IMR-90 (cell line): ENCODE measurements at regions not wholly inside any gene's neighbourhood (a gene's known extent, or its start where the extent isn't known, plus 50 kb on each side); places are given as distances from the start of the nearest gene placed in this dataset.
A peak's percentile ranks its signal among the peaks of the same experiment; 100 is the strongest.

Source experiments
- ATAC-seq: fragments of 200-7000 bp; cut with Tn5 transposase; 2 replicates; pipeline ENCODE4 v1.9.1; 2020; ENCODE audit warnings: low read depth, mild to moderate bottlenecking, moderate library complexity
- BruUV-seq: library from RNA; stranded (reverse); fragments of 400-500 nt; replicated peaks from 2 replicates; lab custom pipeline; 2021; lab: Mats Ljungman, UMichigan
- CTCF ChIA-PET: fragments of 300-600 bp; formaldehyde crosslinking; extraction: SDS; loops from one replicate; lab custom pipeline; 2021; ENCODE audit warnings: antibody characterized with exemption; lab: Yijun Ruan, JAX
- POLR2A ChIA-PET: fragments of 300-600 bp; sonication (Branson Sonifier 250); formaldehyde crosslinking; loops from one replicate; lab custom pipeline; 2022; ENCODE audit warnings: antibody characterized with exemption; ENCODE audit not compliant: unreplicated experiment; lab: Charles Lee
- DNase-seq: peaks from one replicate; pipeline ENCODE4 v3.0.0; 2013
- H2AFZ ChIP-seq: replicated peaks from 2 replicates; pipeline ENCODE3; 2013; ENCODE audit warnings: low read length, mild to moderate bottlenecking; ENCODE audit not compliant: poor library complexity
- H2AK5ac ChIP-seq: 2 replicates; pipeline ENCODE4 v1.6.1; 2013; ENCODE audit warnings: low read depth, low read length, inconsistent platforms
- H2AK9ac ChIP-seq: replicated peaks from 2 replicates; pipeline ENCODE3; 2013; ENCODE audit warnings: mild to moderate bottlenecking, low read depth, low read length, moderate library complexity; ENCODE audit not compliant: poor library complexity
- H2BK120ac ChIP-seq: 2 replicates; pipeline ENCODE4 v1.6.1; 2013; ENCODE audit warnings: low read depth, low read length, inconsistent platforms
- H2BK15ac ChIP-seq: 3 replicates; pipeline ENCODE4 v1.6.1; 2013; ENCODE audit warnings: low read depth, low read length, inconsistent platforms
- H2BK20ac ChIP-seq: 2 replicates; pipeline ENCODE4 v1.6.1; 2013; ENCODE audit warnings: low read depth, mild to moderate bottlenecking, inconsistent platforms, low read length, moderate library complexity
- H2BK5ac ChIP-seq: 2 replicates; pipeline ENCODE4 v1.6.1; 2013; ENCODE audit warnings: mild to moderate bottlenecking, low read depth, low read length, inconsistent platforms; ENCODE audit not compliant: poor library complexity, severe bottlenecking
- H3K14ac ChIP-seq: replicated peaks from 2 replicates; pipeline ENCODE4 v1.6.1; 2013; ENCODE audit warnings: low read depth, low read length, inconsistent platforms
- H3K18ac ChIP-seq: 2 replicates; pipeline ENCODE4 v1.6.1; 2013; ENCODE audit warnings: low read depth, low read length, control low read depth
- H3K23ac ChIP-seq: 2 replicates; pipeline ENCODE4 v1.6.1; 2013; ENCODE audit warnings: low read depth, low read length, inconsistent platforms
- H3K27ac ChIP-seq: 2 replicates; pipeline ENCODE4 v1.5.1; 2013; ENCODE audit warnings: mild to moderate bottlenecking, control low read depth, low read length; ENCODE audit not compliant: insufficient read depth
- H3K27me3 ChIP-seq: 2 replicates; pipeline ENCODE4 v1.6.1; 2013; ENCODE audit warnings: low read length; ENCODE audit not compliant: control insufficient read depth, insufficient read depth
- H3K36me3 ChIP-seq: 2 replicates; pipeline ENCODE4 v1.6.1; 2013; ENCODE audit warnings: low read length, mixed read lengths; ENCODE audit not compliant: control insufficient read depth, insufficient read depth
- H3K4ac ChIP-seq: 2 replicates; pipeline ENCODE4 v1.6.1; 2013; ENCODE audit warnings: low read depth, low read length, inconsistent platforms
- H3K4me1 ChIP-seq: 2 replicates; pipeline ENCODE4 v1.6.1; 2013; ENCODE audit warnings: low read length, mixed read lengths; ENCODE audit not compliant: control insufficient read depth, insufficient read depth
- H3K4me2 ChIP-seq: 2 replicates; pipeline ENCODE4 v1.6.1; 2013; ENCODE audit warnings: low read depth, mild to moderate bottlenecking, control low read depth, low read length, moderate library complexity
- H3K4me3 ChIP-seq: 2 replicates; pipeline ENCODE4 v1.5.1; 2013; ENCODE audit warnings: low read depth, mild to moderate bottlenecking, control low read depth, low read length, moderate library complexity; ENCODE audit not compliant: insufficient read depth
- H3K56ac ChIP-seq: 2 replicates; pipeline ENCODE4 v1.6.1; 2013; ENCODE audit warnings: low read length, inconsistent platforms; ENCODE audit not compliant: insufficient read depth; ENCODE audit errors: extremely low read depth
- H3K79me1 ChIP-seq, 2 experiments: 2 replicates each; pipeline ENCODE4 v1.6.1; 2013; ENCODE audit warnings: low read length in 2 of 2, inconsistent platforms in 1 of 2, low read depth in 1 of 2
- H3K9ac ChIP-seq: 2 replicates; pipeline ENCODE4 v1.6.1; 2013; ENCODE audit warnings: low read depth, low read length, control low read depth
- H3K9me1 ChIP-seq: 2 replicates; pipeline ENCODE4 v1.6.1; 2013; ENCODE audit warnings: low read length, inconsistent platforms; ENCODE audit not compliant: insufficient read depth
- H3K9me3 ChIP-seq: 2 replicates; pipeline ENCODE4 v1.6.1; 2013; ENCODE audit warnings: low read length; ENCODE audit not compliant: control insufficient read depth, insufficient read depth
- H4K20me1 ChIP-seq: 2 replicates; pipeline ENCODE4 v1.6.1; 2013; ENCODE audit warnings: low read length, inconsistent platforms; ENCODE audit not compliant: insufficient read depth
- H4K5ac ChIP-seq: 2 replicates; pipeline ENCODE4 v1.6.1; 2013; ENCODE audit warnings: mild to moderate bottlenecking, low read depth, low read length, control low read depth
- H4K8ac ChIP-seq, 2 experiments: 2 replicates each; pipeline ENCODE4 v1.6.1; 2013; ENCODE audit warnings: low read depth in 2 of 2, low read length in 2 of 2, control low read depth in 1 of 2, inconsistent platforms in 1 of 2
- H4K91ac ChIP-seq: 2 replicates; pipeline ENCODE4 v1.6.1; 2013; ENCODE audit warnings: low read depth, low read length, inconsistent platforms; ENCODE audit not compliant: insufficient read depth
- BHLHE40 ChIP-seq: fragments of 150-350 bp; IDR thresholded peaks from 2 replicates; pipeline ENCODE4 v1.6.1; 2016; ENCODE audit warnings: mild to moderate bottlenecking, low read depth, low read length
- CEBPB ChIP-seq: IDR thresholded peaks from 2 replicates; pipeline ENCODE4 v1.6.1; 2012; ENCODE audit warnings: low read depth, low read length, improper control_type of control experiment
- CHD1 ChIP-seq: IDR thresholded peaks from 2 replicates; pipeline ENCODE4 v1.6.1; 2012; ENCODE audit warnings: low read depth, low read length, improper control_type of control experiment
- ELK1 ChIP-seq: fragments of 150-350 bp; IDR thresholded peaks from 2 replicates; pipeline ENCODE4 v1.6.1; 2016; ENCODE audit warnings: low read depth, mild to moderate bottlenecking, low read length, moderate library complexity, borderline replicate concordance
- FOS ChIP-seq: fragments of 150-350 bp; IDR thresholded peaks from 2 replicates; pipeline ENCODE4 v1.6.1; 2016; ENCODE audit warnings: low read depth, low read length
- MAFK ChIP-seq: IDR thresholded peaks from 2 replicates; pipeline ENCODE4 v1.6.1; 2012; ENCODE audit warnings: low read depth, low read length, improper control_type of control experiment
- MAZ ChIP-seq: IDR thresholded peaks from 2 replicates; pipeline ENCODE4 v1.6.1; 2012; ENCODE audit warnings: low read depth, mild to moderate bottlenecking, low read length, improper control_type of control experiment, moderate library complexity, borderline replicate concordance
- MXI1 ChIP-seq: IDR thresholded peaks from 2 replicates; pipeline ENCODE4 v1.6.1; 2012; ENCODE audit warnings: low read depth, mild to moderate bottlenecking, low read length, moderate library complexity, borderline replicate concordance
- NFE2L2 ChIP-seq: fragments of 150-350 bp; IDR thresholded peaks from 2 replicates; pipeline ENCODE4 v1.6.1; 2016; ENCODE audit warnings: low read depth, mild to moderate bottlenecking, low read length
- POLR2A ChIP-seq: IDR thresholded peaks from 2 replicates; pipeline ENCODE4 v1.6.1; 2012; ENCODE audit warnings: mild to moderate bottlenecking, low read depth, low read length
- RAD21 ChIP-seq: IDR thresholded peaks from 2 replicates; pipeline ENCODE4 v1.6.1; 2012; ENCODE audit warnings: low read length, improper control_type of control experiment
- RCOR1 ChIP-seq: IDR thresholded peaks from 2 replicates; pipeline ENCODE4 v1.6.1; 2012; ENCODE audit warnings: mild to moderate bottlenecking, low read length, improper control_type of control experiment; ENCODE audit not compliant: insufficient replicate concordance
- RFX5 ChIP-seq: IDR thresholded peaks from 2 replicates; pipeline ENCODE4 v1.8.0; 2012; ENCODE audit warnings: low read depth, mild to moderate bottlenecking, low read length, moderate library complexity
- SMC3 ChIP-seq: fragments of 150-350 bp; IDR thresholded peaks from 2 replicates; pipeline ENCODE4 v1.6.1; 2016; ENCODE audit warnings: low read depth, mild to moderate bottlenecking, antibody characterized with exemption, low read length, moderate library complexity
- USF2 ChIP-seq: fragments of 150-350 bp; IDR thresholded peaks from 2 replicates; pipeline ENCODE4 v1.6.1; 2017; ENCODE audit warnings: mild to moderate bottlenecking, antibody characterized with exemption, low read length, low read depth
- WGBS, 2 experiments: methylation state at CpG; one replicate each; pipeline versions ENCODE4 v1.1.5 to v1.1.7; 2013; ENCODE audit warnings: missing lambda C conversion rate in 2 of 2; ENCODE audit not compliant: insufficient read length in 1 of 2; ENCODE audit errors: extremely low coverage in 2 of 2; 5-methylcytosine and 5-hydroxymethylcytosine counted together
- dilution Hi-C: fragments of 300-500 bp; cut with HindIII; formaldehyde crosslinking; loops from one replicate; pipeline ENCODE4 v1.14.3; 2018; ENCODE audit warnings: low sequenced_read_pairs; ENCODE audit not compliant: unreplicated experiment
- in situ Hi-C: fragments of 300-500 bp; cut with MboI; formaldehyde crosslinking; loops from 3 replicates; pipeline ENCODE4 v1.14.3; 2019; ENCODE audit warnings: low sequenced_read_pairs, inconsistent platforms, mixed read lengths
- intact Hi-C: fragments of 100-400 bp; cut with micrococcal nuclease; formaldehyde crosslinking; loops from 2 replicates; pipeline ENCODE4 v1.10.0; 2022
- TF ChIP-seq, protein P1 (sequence below): conservative IDR thresholded peaks from 2 replicates; pipeline ENCODE4 v1.5.1; 2012; ENCODE audit warnings: mild to moderate bottlenecking, low read depth, low read length, improper control_type of control experiment

- H3K14ac ChIP-seq: no peak overlapping the region
- POLR2A ChIA-PET: no interaction called here
- no peaks in the 10 kb centered on the region for H3K27me3 ChIP-seq
- H4K91ac ChIP-seq: no peak overlapping the region
- intact Hi-C loops: no loop called here
- H3K36me3 ChIP-seq: no peaks in the 10 kb centered on the region
- in situ Hi-C loops: no loop called here
- no peak overlapping the region for H4K5ac ChIP-seq
- no peak overlapping the region for H2BK20ac ChIP-seq
- H3K23ac ChIP-seq: no peak overlapping the region
- dilution Hi-C loops: no loop called here
- ATAC-seq (peak; percentile 54), DNase-seq (peak; percentile 24)
- H2AFZ ChIP-seq: no peak overlapping the region
- H3K4me2 ChIP-seq: no peak overlapping the region
- H3K27ac ChIP-seq: no peak overlapping the region
- no CpG with 5 or more reads among the region's 3 CpGs for WGBS, 2 experiments
- H3K79me1 ChIP-seq: no peaks in the 10 kb centered on the region
- no peaks in the 10 kb centered on the region for H3K4me1 ChIP-seq
- no peak overlapping the region for H3K4ac ChIP-seq
- no TSS peak for BruUV-seq
- H2AK9ac ChIP-seq: no peak overlapping the region
- no peak overlapping the region for H3K4me3 ChIP-seq
- H3K18ac ChIP-seq: no peak overlapping the region
- no peak overlapping the region for H2BK120ac ChIP-seq
- H4K8ac ChIP-seq: no peak overlapping the region
- H2AK5ac ChIP-seq: no peak overlapping the region
- no peaks in the 10 kb centered on the region for H4K20me1 ChIP-seq
- no peak for TF ChIP-seq CHD1
- no peak for TF ChIP-seq POLR2A
- TF ChIP-seq, protein P1, sequence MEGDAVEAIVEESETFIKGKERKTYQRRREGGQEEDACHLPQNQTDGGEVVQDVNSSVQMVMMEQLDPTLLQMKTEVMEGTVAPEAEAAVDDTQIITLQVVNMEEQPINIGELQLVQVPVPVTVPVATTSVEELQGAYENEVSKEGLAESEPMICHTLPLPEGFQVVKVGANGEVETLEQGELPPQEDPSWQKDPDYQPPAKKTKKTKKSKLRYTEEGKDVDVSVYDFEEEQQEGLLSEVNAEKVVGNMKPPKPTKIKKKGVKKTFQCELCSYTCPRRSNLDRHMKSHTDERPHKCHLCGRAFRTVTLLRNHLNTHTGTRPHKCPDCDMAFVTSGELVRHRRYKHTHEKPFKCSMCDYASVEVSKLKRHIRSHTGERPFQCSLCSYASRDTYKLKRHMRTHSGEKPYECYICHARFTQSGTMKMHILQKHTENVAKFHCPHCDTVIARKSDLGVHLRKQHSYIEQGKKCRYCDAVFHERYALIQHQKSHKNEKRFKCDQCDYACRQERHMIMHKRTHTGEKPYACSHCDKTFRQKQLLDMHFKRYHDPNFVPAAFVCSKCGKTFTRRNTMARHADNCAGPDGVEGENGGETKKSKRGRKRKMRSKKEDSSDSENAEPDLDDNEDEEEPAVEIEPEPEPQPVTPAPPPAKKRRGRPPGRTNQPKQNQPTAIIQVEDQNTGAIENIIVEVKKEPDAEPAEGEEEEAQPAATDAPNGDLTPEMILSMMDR: no peak
- no peak for TF ChIP-seq NFE2L2
- no peak for TF ChIP-seq MXI1
- TF ChIP-seq ELK1: no peak
- no peak for TF ChIP-seq RAD21
- TF ChIP-seq RCOR1: no peak
- TF ChIP-seq USF2: no peak
- no peak for TF ChIP-seq FOS
- no peak for TF ChIP-seq MAFK
- TF ChIP-seq MAZ: no peak
- no peak for TF ChIP-seq BHLHE40
- TF ChIP-seq RFX5: no peak
- TF ChIP-seq SMC3: no peak
- no peak for TF ChIP-seq CEBPB
- no peak overlapping the region for H2BK15ac ChIP-seq
- H3K9ac ChIP-seq: no peak overlapping the region
- no peak overlapping the region for H2BK5ac ChIP-seq
- CTCF ChIA-PET: interaction anchor here (0.7 kb wide), 1 partner anchor 9 kb away, joined by 3 read pairs; no protein-coding TSS in a partner anchor
- no peaks in the 10 kb centered on the region for H3K9me3 ChIP-seq
- no peak overlapping the region for H3K56ac ChIP-seq
- no peaks in the 10 kb centered on the region for H3K9me1 ChIP-seq
Measured at GRCh38 chr2:183219888-183220287, 95.6 kb downstream of the NUP35 start.
